ENCODE measurements at regions not wholly inside any gene's neighbourhood (a gene's known extent, or its start where the extent isn't known, plus 50 kb on each side); places are given as distances from the start of the nearest gene placed in this dataset.

DNA sequence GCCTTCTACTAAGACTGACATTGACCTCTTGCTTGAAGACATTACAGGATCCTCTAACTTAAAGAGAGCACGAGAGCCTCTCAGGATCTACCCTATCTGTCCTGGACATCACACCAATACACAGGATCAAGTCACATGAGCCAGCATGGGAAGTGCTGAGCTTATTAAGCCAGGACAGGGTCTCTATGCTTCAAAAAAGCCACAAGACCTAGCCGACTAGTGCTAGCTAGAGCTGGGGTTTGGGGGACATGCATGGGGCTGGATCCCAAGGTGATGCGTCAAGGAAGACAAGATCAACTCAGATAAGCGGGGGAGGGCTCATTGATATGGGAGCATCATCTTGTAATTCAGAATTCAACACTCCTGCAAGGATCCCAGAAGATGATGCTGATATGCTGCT is 167.2 kb upstream of the TAB2 start:
- DNase-seq = no peak

DNA sequence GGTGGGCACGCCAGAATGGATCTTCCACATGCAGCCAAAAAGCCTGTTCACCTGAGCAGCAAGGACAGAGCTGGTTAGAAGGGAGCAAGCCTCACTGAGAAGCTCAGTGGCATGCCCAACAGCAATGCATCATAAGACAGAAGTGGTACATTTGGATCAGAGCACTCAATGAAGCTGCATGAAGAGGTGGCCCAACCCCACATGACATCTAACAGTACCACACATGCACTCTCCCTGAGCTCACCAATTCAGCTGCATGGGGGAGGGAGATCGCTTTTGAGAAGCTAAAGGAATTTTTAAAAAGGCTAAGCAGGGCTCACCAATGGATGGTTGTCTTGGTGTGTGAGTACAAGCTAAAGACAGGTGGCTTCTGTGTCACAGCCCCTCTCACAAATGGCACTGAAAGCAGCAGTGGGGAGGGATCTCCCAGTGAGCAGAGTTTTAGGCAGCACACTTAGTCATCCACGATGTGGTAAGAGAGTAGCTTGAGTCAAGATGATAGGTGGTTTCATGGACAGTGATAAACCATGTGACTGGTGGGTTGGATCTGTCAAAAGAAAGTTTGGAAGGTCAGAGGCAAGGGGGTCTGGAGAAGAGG is 166.6 kb upstream of the TAB2 start:
- DNase-seq = peak in 1 of 2 experiments; percentile 52

- DNase-seq = no peak
Observed at GRCh38 chr6:149152521-149152920, 165.0 kb upstream of the TAB2 start.

GRCh38 chr6:149153100-149153499 is 164.4 kb upstream of the TAB2 start:
- no peak for DNase-seq

DNA sequence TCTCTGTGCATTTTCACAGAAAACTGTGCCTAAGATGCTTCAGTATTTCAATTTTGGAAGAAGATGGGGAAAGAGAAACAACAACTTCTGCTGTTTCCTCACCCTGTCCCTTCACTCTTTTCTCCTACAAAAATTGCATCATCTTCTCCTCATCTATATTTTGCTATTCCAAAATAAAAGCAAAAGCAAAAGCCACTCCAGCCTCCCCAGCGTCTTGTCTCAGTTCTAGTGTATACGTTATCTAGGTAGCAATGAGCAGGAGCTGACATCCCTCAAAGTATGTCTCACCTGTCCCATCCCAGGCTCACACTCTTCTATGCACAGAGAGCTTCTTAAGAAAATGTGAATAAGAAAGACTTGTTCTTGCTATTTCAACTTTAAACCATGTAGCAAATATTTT is 163.8 kb upstream of the TAB2 start:
- DNase-seq = no peak

DNA sequence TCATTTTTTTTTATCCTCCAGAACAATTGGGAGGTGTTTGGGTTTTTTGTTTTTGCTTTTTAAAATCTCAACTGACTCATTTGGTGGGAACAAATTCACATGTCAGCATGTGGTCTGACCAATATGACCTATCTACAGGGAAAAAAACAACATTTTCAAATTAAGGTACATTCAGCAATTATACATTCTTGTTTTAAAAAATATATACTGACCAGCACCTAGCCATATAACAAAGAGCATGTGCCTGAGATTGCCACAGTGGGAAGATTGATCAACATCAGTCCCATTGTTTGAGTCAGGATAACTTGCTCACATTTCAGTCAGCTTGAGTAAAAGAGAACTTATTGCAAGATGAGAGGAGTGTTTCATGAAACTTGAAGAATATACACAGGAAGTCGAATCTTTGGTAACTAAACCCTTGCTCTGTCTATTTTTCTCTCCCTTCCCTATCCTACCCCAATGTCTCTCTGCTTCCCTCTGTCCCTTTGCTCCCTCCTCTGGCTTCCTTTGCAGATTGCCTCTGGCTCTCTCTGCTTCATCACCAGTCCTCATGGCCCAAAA is 163.2 kb upstream of the TAB2 start:
- DNase-seq = no peak

DNA sequence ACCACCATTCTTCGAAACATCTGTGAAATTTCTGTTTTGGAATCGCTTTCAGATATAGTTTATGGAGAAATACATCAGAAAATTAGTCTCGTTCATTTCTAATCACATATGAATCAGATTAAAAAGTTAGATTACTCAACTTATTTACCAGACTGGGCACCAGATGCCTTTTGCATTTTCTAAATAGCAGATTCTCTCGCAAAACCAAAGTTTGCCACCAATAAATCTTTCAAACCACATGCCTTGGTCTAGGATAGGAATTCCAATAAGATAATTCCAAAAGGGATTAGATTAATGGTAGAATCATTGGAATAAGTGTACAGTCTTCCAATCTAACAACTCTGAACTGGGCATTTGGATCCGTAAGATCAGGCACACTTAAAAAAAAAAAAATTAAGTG is 160.4 kb upstream of the TAB2 start:
- no peak for DNase-seq

GRCh38 chr6:149158076-149158475 is 159.4 kb upstream of the TAB2 start:
- DNase-seq = no peak

- no peak for DNase-seq
Observed at GRCh38 chr6:149160943-149161342, 156.6 kb upstream of the TAB2 start.

- no peak for DNase-seq
Observed at GRCh38 chr6:149162924-149163323, 154.6 kb upstream of the TAB2 start.

GRCh38 chr6:149164199-149164750 is 153.2 kb upstream of the TAB2 start:
- no peak for DNase-seq

GRCh38 chr6:149166336-149166735 is 151.2 kb upstream of the TAB2 start:
- no peak for DNase-seq

DNA sequence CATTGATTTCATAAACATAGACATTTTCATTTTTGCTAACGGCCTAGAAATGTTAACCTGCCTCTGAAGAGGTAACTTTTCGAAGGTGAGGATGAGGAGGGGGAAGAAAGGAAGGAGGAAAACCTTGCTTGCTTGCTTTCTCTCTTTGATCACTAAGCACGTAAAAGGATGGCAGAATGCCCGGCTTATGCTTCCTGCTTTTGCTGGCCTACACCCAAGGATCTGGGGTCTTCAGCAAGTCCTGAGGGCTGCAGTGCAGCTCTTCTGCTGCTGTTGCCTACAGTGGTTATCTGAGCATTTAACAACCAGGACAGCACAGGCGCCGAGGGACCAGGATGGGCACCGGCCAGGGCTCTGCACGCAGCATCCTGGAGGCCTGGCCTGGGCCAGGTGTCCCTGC is 150.8 kb upstream of the TAB2 start:
- no peak for DNase-seq

- no peak for DNase-seq
Observed at GRCh38 chr6:149168968-149169367, 148.5 kb upstream of the TAB2 start.

DNA sequence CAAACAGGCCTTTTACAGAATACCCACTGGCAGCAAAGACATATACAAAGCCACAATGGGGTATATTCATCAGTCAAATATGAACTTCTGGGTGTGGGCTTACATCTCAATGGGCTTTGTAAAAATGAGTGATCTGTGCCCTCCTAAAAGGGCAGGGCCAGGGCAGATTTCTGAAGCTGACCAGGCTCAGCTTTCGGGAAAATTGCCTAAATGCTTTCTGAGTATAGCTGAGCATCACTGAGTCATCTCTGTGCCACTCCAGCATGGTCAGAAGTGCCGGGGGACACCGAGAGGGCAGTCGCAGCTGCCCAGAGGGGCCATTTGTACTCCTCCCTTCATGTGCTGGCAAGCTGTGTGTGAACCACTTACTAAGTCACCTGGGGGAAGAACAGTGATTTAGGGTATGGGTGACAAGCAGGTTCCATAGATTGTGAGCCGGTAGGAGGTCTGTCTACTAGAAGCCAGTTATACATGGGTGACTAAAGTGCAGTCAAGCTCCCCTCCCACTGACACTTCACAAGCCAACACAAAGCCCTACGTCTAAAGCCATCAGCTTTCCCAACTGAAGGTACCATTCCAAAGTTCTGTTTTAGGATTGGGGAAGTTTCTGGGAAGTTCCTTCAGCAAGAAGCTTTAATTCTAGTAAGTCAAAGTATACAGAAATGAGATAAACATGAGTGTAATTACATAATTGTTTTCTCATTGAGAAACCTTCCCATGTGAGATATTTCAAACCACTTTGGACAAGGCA is 147.6 kb upstream of the TAB2 start:
- DNase-seq = no peak

DNA sequence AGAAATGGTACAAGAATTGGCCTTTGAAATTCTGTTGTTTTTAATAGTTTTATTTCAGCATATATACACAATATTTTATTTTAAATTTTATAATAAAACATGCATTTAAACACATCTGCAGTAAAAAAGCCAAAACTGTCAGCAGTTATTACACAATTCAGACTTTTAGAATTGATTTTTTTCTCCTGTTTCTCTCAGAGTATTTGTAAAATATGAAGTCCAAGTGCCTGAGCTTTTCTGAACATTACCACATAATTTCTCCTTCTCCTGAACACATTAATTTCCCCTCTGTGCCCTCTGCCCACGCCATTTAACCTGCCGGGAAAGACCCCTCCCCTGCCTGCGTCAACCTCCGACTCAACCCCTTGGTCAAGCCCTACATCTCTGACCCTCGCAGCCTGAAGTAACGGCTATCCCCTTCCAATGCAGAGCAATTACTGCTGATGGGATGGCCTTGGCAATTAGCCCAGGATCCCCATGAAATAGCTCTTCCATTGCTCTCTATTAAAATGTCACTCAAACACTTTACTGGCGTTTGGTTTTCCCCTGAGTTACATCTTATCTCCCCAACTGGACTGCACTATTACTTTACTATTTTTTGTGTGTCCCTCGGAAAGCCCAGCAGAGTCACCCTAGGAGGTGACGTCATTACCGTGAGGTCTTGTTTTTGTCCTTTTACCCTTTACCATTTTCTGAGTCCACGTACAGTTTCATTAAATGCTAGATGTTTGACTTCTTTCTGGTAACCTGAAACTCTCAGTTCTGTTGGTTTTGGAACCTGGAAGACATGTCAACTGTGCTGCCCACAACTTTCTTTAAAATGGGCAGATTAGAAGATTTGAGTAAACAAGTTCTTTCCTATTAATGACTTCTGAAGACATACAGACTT is 146.7 kb upstream of the TAB2 start:
- no peak for DNase-seq

- no peak for DNase-seq
Observed at GRCh38 chr6:149173222-149173621, 144.3 kb upstream of the TAB2 start.

DNA sequence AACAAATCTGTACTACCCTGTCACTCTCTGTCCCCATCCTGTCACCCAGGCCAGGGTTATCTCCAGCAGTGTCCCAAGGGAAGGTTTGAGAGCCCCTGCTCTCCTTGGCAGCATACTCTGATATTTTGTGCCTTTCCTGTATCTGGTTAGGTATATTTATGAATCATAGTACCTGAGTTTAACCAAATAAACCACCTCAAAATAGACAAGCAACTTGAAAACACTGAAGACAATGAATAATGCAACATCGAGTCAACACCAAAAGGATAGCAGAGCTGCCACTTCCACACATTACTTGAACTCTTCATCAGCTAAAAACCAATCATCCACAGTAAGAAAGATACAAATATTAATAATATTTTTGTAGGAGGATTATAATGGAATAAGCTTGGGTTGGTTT is 142.6 kb upstream of the TAB2 start:
- no peak for DNase-seq

- DNase-seq = no peak
Observed at GRCh38 chr6:149176971-149177667, 140.4 kb upstream of the TAB2 start.

DNA sequence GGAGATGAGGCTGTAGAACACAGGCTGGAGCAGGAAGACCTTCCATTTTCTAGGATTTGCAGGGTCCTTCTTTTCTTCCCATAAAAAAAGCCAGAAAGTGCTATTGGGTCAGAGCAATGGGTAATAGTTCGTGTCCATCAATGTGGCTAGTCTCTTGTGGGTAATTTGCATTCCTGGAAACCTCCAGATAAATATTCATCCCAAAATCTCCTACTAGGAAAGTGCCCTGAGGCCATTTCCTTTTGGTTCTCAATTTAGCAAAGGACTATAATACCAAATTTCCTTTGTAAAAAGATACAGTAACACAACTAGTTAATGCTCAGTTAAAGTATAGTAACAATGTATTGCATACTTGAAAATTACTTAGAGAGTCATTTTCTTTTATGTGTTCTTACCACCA is 138.1 kb upstream of the TAB2 start:
- no peak for DNase-seq

GRCh38 chr6:149181304-149181703 is 136.2 kb upstream of the TAB2 start:
- DNase-seq = no peak

DNA sequence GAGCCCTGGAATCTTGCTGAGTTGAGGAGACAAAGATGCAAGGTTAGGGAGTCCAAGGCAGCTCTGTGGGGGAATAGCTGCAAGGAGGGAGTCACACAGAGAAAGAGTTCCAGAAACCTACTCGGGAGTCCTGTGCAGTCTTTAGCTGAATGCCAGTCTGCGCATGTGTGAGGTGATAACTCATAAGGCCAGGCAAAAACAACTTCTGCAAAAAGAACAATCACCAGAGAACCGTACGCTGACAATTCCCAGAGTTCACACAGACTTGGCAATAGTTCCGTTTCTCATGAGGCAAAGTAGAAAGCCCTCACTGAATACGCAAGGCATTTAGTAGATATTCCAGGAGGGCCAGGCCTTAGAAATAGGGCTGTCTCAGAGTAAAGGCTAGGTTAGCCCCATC is 135.2 kb upstream of the TAB2 start:
- no peak for DNase-seq

DNA sequence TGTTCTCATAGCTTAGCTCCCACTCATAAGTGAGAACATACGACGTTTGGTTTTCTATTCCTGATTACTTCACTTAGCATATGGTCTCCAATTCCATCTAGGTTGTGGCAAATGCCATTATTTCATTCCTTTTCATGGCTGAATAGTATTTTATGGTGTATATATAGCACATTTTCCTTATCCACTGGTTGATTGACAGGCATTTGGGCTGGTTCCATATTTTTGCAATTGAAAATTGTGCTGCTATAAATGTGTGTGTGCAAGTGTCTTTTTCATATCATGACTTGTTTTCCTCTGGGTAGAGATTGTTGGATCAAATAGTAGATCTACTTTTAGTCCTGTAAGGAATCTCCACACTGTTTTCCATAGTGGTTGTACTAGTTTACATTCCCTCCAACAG is 133.0 kb upstream of the TAB2 start:
- DNase-seq = no peak

Measured in activated CD4-positive, alpha-beta T cell treated with anti-CD3 and anti-CD28 coated beads, Interleukin-2, amount 50 U/mL, for 48 hours (primary cell).